Inflammatory macrophage treated with lipopolysaccharide for 4 hours (primary cell): ENCODE measurements at regions not wholly inside any gene's neighbourhood (a gene's known extent, or its start where the extent isn't known, plus 50 kb on each side); places are given as distances from the start of the nearest gene placed in this dataset.
"Not testable (repeated sequence)": the region's sequence is repeated elsewhere in the genome, so short reads cannot be mapped to it uniquely, and the experiment has no call there.

Experiments
- DNase-seq: peaks from one replicate; pipeline ENCODE4 v3.0.0-alpha.2; 2020

GRCh38 chr17:64723781-64724180 is 61.7 kb upstream of the SMURF2 start:
- DNase-seq: no peak

GRCh38 chr17:64721556-64721955 is 59.4 kb upstream of the SMURF2 start:
- not testable (repeated sequence) for DNase-seq

- not testable (repeated sequence) for DNase-seq
Measured at GRCh38 chr17:64720253-64720652, 58.1 kb upstream of the SMURF2 start.

GRCh38 chr17:64719517-64719916 is 57.4 kb upstream of the SMURF2 start:
- not testable (repeated sequence) for DNase-seq

GRCh38 chr17:64718816-64719215 is 56.7 kb upstream of the SMURF2 start:
- DNase-seq: not testable (repeated sequence)

GRCh38 chr17:64718058-64718457 is 56.0 kb upstream of the SMURF2 start:
- DNase-seq: no peak

GRCh38 chr17:64716496-64716895 is 54.4 kb upstream of the SMURF2 start:
- DNase-seq: not testable (repeated sequence)

GRCh38 chr17:64713786-64714185 is 51.7 kb upstream of the SMURF2 start:
- peak; percentile 39 for DNase-seq

- not testable (repeated sequence) for DNase-seq
Measured at GRCh38 chr17:64712557-64713351, 50.6 kb upstream of the SMURF2 start.
